ENCODE measurements at regions not wholly inside any gene's neighbourhood (a gene's known extent, or its start where the extent isn't known, plus 50 kb on each side); places are given as distances from the start of the nearest gene placed in this dataset.

DNA sequence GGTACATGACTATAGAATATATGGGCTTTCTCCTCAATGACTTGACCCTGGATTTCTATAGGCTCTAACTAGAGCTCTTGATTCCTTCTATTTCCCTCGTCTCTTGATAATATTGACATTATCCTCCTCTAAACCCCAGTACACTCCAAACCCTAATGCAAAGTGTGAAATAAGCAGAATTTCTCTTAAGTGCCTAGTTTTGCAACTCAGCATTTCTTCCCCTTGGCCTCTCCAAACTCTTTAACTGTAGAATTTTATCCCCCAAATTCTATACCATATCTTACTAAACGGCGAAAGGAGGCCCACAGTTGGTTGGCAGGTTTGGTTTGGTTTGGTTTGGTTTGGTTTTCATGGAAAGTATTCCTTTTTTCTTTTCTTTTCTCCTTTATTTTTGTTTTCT lies 498.7 kb downstream of the CCER1 start:
- H4K5ac ChIP-seq (ENCODE audit: insufficient read length, low read depth, low read length) = no peak overlapping the region
- no peak overlapping the region for H3K9ac ChIP-seq (ENCODE audit: extremely low read depth, insufficient read length, low read length)
- no peak overlapping the region for H3K27ac ChIP-seq (ENCODE audit: insufficient read length, low read depth, low read length)
- H3K4me1 Mint-ChIP-seq = no peaks in the 10 kb centered on the region
- no CpG with 5 or more reads among the region's 3 CpGs for WGBS (ENCODE audit: extremely low coverage, insufficient read length, low lambda C conversion rate)
- H2BK120ac ChIP-seq (ENCODE audit: low read depth, low read length, poor library complexity, severe bottlenecking) = no peak overlapping the region
- no peak overlapping the region for H4K8ac ChIP-seq (replicated peaks; ENCODE audit: insufficient read length, low read depth, low read length)
- no peak overlapping the region for H3K14ac ChIP-seq (ENCODE audit: insufficient read depth, low read length)
- DNase-seq = no peak
- H3K23ac ChIP-seq (ENCODE audit: insufficient read length, low read depth, low read length) = no peak overlapping the region
- TF ChIP-seq, protein P1, sequence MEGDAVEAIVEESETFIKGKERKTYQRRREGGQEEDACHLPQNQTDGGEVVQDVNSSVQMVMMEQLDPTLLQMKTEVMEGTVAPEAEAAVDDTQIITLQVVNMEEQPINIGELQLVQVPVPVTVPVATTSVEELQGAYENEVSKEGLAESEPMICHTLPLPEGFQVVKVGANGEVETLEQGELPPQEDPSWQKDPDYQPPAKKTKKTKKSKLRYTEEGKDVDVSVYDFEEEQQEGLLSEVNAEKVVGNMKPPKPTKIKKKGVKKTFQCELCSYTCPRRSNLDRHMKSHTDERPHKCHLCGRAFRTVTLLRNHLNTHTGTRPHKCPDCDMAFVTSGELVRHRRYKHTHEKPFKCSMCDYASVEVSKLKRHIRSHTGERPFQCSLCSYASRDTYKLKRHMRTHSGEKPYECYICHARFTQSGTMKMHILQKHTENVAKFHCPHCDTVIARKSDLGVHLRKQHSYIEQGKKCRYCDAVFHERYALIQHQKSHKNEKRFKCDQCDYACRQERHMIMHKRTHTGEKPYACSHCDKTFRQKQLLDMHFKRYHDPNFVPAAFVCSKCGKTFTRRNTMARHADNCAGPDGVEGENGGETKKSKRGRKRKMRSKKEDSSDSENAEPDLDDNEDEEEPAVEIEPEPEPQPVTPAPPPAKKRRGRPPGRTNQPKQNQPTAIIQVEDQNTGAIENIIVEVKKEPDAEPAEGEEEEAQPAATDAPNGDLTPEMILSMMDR (conservative IDR thresholded peaks at IDR 0.05) = no peak
- no peak overlapping the region for H2AFZ ChIP-seq (ENCODE audit: low read length)
- no peak overlapping the region for H3K18ac ChIP-seq (ENCODE audit: insufficient read length, low read depth, low read length)
- H2AK5ac ChIP-seq (ENCODE audit: insufficient read length, low read length) = no peak overlapping the region
- no peaks in the 10 kb centered on the region for H4K20me1 ChIP-seq (ENCODE audit: control insufficient read depth, insufficient read depth, insufficient read length)
- no peak overlapping the region for H3K27ac Mint-ChIP-seq
- no peak overlapping the region for H2BK12ac ChIP-seq (ENCODE audit: insufficient read length, low read depth, low read length)
- H3K4ac ChIP-seq (ENCODE audit: low read depth, low read length) = no peak overlapping the region
- H2BK20ac ChIP-seq (ENCODE audit: low read depth, low read length, poor library complexity, severe bottlenecking) = no peak overlapping the region
- H3K4me3 Mint-ChIP-seq = no peak overlapping the region
- H3K4me2 ChIP-seq (ENCODE audit: insufficient read depth, insufficient read length, low read length) = no peak overlapping the region
- H3K9me3 ChIP-seq (ENCODE audit: control insufficient read depth, low read depth, low read length) = no peaks in the 10 kb centered on the region
- no peaks in the 10 kb centered on the region for H3K79me2 ChIP-seq (ENCODE audit: insufficient read depth, low read length)
- H3K79me1 ChIP-seq (ENCODE audit: insufficient read depth, low read depth, low read length, poor library complexity, severe bottlenecking) = no peaks in the 10 kb centered on the region
- no peak overlapping the region for H4K91ac ChIP-seq (ENCODE audit: insufficient read length, low read depth, low read length)
- H3K56ac ChIP-seq (ENCODE audit: insufficient read length, low read depth, low read length) = no peak overlapping the region
- no peak overlapping the region for H2BK5ac ChIP-seq (ENCODE audit: insufficient read length, low read length)
- H2BK15ac ChIP-seq (ENCODE audit: low read depth, low read length) = no peak overlapping the region
- no peaks in the 10 kb centered on the region for H3K27me3 ChIP-seq (ENCODE audit: insufficient read depth, low read length)
- H3K23me2 ChIP-seq (ENCODE audit: insufficient read length, low read depth, low read length, poor library complexity, severe bottlenecking) = no peaks in the 10 kb centered on the region
- H3K36me3 Mint-ChIP-seq (ENCODE audit: insufficient read depth in 1 of 3, low read depth in 3 of 3) = peaks cover 1 to 7% (median 2%) of the 10 kb centered on the region in 3 experiments; a peak in 4 of 7 replicates
- no peaks in the 10 kb centered on the region for H3K27me3 Mint-ChIP-seq (ENCODE audit: low read depth)
- no peak overlapping the region for H3T11ph ChIP-seq (ENCODE audit: low read length)
- H3K9me3 Mint-ChIP-seq = peaks cover 2 to 4% of the 10 kb centered on the region in 2 experiments; a peak in 4 of 5 replicates
- H3K4me1 ChIP-seq (ENCODE audit: insufficient read depth, low read length) = no peaks in the 10 kb centered on the region

All from H9 (cell line).